ENCODE measurements at regions not wholly inside any gene's neighbourhood (a gene's known extent, or its start where the extent isn't known, plus 50 kb on each side); places are given as distances from the start of the nearest gene placed in this dataset.

DNA sequence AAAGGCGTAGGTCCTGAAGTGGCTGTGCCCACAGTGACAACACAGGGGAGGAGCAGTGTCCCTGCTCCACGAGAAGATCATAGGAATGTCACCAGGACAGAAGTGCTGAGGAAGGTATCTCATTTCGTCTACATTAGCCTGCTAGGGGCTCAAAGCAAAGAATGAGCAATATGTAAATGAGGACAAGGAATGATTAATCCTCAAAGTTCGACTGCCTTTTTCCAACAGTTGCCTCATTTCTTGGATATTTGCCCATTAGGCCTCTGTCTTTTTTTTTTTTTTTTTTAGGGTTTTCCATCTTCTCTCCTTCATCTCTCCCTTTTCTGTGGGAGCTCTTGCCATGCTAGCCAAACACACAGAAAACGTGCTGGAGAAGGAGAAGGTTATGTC lies 105.2 kb upstream of the ARHGAP28 start:
- Histone ChIP-seq H3K27me3 (ENCODE audit: control insufficient read depth, insufficient read depth, low read length) (no peaks in the 10 kb centered on the region), H3K4me3 (ENCODE audit: low read length) (no peak overlapping the region), H3K9me3 (ENCODE audit: control insufficient read depth, low read depth, low read length) (no peaks in the 10 kb centered on the region), H3K36me3 (ENCODE audit: control insufficient read depth, insufficient read depth, low read length) (no peaks in the 10 kb centered on the region), H3K27ac (ENCODE audit: low read length) (no peak overlapping the region), H3K4me1 (ENCODE audit: control insufficient read depth, insufficient read depth, low read length) (no peaks in the 10 kb centered on the region)
- peak in 1 of 2 donors; percentile 5 for DNase-seq
- 60% methylated on average over 2 of the region's 5 CpGs for WGBS (ENCODE audit: insufficient coverage, low lambda C conversion rate)

DNA sequence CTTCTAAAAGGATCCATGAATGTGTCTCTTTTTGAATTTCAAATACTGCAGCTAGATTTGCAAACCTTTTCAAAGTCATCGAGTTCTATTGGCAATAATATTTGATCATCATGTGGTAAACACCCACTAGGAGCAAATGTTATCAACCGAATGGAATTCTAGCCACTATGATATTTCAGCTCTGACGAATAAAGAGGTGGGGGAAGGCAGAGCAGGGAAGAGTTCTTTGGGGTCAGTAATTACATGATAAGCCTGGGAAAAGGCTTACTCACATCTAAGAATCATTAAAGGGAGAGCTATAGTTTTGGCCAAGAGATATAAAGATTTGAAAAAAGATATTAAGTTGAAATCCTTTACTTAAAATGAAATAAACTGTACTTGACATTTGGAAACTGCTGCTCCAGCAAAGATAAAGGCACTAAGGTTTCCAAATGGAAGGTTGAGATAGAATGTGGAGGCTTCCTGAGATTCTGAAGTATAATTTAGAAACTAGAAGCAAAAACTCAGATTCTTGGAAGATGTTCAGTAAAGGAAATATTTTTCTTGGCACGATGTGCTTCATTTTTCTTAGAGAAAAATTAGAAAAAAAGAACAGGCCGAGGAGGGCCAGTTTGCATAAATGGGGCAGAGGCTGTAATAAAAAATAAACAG lies 104.7 kb upstream of the ARHGAP28 start:
- Histone ChIP-seq H3K9me3 (ENCODE audit: control insufficient read depth, low read depth, low read length) (no peaks in the 10 kb centered on the region), H3K4me1 (ENCODE audit: control insufficient read depth, insufficient read depth, low read length) (no peaks in the 10 kb centered on the region), H3K4me3 (ENCODE audit: low read length) (no peak overlapping the region), H3K27me3 (ENCODE audit: control insufficient read depth, insufficient read depth, low read length) (no peaks in the 10 kb centered on the region), H3K36me3 (ENCODE audit: control insufficient read depth, insufficient read depth, low read length) (no peaks in the 10 kb centered on the region), H3K27ac (ENCODE audit: low read length) (no peak overlapping the region)
- DNase-seq, result no peak
- WGBS (ENCODE audit: insufficient coverage, low lambda C conversion rate), result 60% methylated on average over 5 of the region's 5 CpGs

GRCh38 chr18:6625481-6625880 lies 104.0 kb upstream of the ARHGAP28 start:
- Histone ChIP-seq H3K4me3 (ENCODE audit: low read length) (no peak overlapping the region), H3K27ac (ENCODE audit: low read length) (no peak overlapping the region), H3K9me3 (ENCODE audit: control insufficient read depth, low read depth, low read length) (no peaks in the 10 kb centered on the region), H3K36me3 (ENCODE audit: control insufficient read depth, insufficient read depth, low read length) (no peaks in the 10 kb centered on the region), H3K4me1 (ENCODE audit: control insufficient read depth, insufficient read depth, low read length) (no peaks in the 10 kb centered on the region), H3K27me3 (ENCODE audit: control insufficient read depth, insufficient read depth, low read length) (no peaks in the 10 kb centered on the region)
- WGBS (ENCODE audit: insufficient coverage, low lambda C conversion rate), result 100% methylated on average over 1 of the region's 3 CpGs
- DNase-seq, result no peak

DNA sequence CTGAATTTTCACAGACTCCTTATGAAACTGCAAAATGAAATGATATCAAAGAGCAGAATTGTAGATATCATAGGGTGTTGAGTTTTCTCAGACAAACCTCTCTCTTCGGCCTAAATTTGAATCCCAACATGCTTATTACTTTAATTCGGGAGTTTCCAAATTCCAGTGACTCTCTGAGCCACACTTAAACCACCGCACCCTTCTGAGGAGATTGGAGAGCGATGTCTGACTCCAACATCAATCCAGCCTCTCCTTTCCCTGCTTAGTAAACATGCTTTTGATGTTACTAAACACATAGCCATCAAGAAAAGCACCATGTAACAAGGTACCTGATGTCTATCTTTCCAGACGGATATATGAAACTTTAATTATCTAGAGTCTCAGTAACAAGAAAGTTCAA lies 103.1 kb upstream of the ARHGAP28 start:
- Histone ChIP-seq H3K27ac (ENCODE audit: low read length) (no peak overlapping the region), H3K4me1 (ENCODE audit: control insufficient read depth, insufficient read depth, low read length) (no peaks in the 10 kb centered on the region), H3K4me3 (ENCODE audit: low read length) (no peak overlapping the region), H3K27me3 (ENCODE audit: control insufficient read depth, insufficient read depth, low read length) (no peaks in the 10 kb centered on the region), H3K9me3 (ENCODE audit: control insufficient read depth, low read depth, low read length) (no peaks in the 10 kb centered on the region), H3K36me3 (ENCODE audit: control insufficient read depth, insufficient read depth, low read length) (no peaks in the 10 kb centered on the region)
- DNase-seq, result no peak
- WGBS (ENCODE audit: insufficient coverage, low lambda C conversion rate), result 100% methylated on average over 1 of the region's 5 CpGs

GRCh38 chr18:6627645-6628044 lies 101.9 kb upstream of the ARHGAP28 start:
- Histone ChIP-seq H3K36me3 (ENCODE audit: control insufficient read depth, insufficient read depth, low read length) (no peaks in the 10 kb centered on the region), H3K27ac (ENCODE audit: low read length) (no peak overlapping the region), H3K4me1 (ENCODE audit: control insufficient read depth, insufficient read depth, low read length) (no peaks in the 10 kb centered on the region), H3K27me3 (ENCODE audit: control insufficient read depth, insufficient read depth, low read length) (no peaks in the 10 kb centered on the region), H3K4me3 (ENCODE audit: low read length) (no peak overlapping the region), H3K9me3 (ENCODE audit: control insufficient read depth, low read depth, low read length) (no peaks in the 10 kb centered on the region)
- no peak for DNase-seq
- no CpG with 5 or more reads among the region's 4 CpGs for WGBS (ENCODE audit: insufficient coverage, low lambda C conversion rate)

DNA sequence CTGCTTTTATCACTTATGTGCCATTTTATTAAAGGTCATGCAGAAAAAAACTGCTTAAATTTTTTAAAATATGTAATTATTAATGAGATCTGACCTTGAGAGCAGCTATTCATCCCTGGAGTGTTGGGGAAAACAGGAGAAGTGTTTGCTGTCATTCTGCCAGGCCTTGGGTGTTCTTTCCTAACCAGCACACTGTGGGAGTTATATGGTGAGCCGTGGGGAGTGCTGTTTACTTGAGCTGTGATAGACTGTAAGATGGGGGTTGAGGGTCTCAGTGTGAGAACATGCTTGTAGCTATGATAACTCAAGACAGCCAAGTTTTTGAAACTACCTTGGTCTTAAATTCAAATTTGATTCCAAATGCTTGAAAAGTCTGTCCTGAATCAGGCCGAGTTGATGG lies 101.3 kb upstream of the ARHGAP28 start:
- Histone ChIP-seq H3K9me3 (ENCODE audit: control insufficient read depth, low read depth, low read length) (no peaks in the 10 kb centered on the region), H3K27me3 (ENCODE audit: control insufficient read depth, insufficient read depth, low read length) (no peaks in the 10 kb centered on the region), H3K4me1 (ENCODE audit: control insufficient read depth, insufficient read depth, low read length) (no peaks in the 10 kb centered on the region), H3K36me3 (ENCODE audit: control insufficient read depth, insufficient read depth, low read length) (no peaks in the 10 kb centered on the region), H3K27ac (ENCODE audit: low read length) (no peak overlapping the region), H3K4me3 (ENCODE audit: low read length) (no peak overlapping the region)
- no peak for DNase-seq
- WGBS (ENCODE audit: insufficient coverage, low lambda C conversion rate), result 89% methylated on average over 1 of the region's 2 CpGs

DNA sequence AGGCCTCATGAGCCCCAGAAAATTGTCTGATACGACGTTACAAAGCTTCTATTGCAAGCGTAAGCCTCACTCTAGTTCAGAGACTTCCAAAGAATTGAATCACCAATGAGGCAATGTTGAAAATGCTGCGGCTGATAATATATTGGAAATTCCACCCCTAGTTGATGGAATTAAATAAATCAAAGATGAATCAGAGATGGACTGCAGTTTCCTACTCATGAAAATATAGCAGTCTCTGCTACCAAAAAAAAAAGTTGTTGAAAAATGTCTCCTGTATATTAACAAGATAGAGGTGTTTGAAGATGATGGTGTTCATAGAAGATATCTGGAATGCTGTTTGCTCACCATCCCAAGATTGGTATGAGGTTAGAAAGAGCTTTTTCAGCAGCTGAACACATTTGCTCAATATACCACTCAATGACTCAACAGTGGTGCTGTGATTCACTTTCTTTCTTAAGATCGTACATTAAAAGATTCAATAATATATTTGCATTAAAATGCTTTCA lies 99.8 kb upstream of the ARHGAP28 start:
- 83% methylated on average over 1 of the region's 5 CpGs for whole genome bisulfite sequencing (ENCODE audit: insufficient coverage, low lambda C conversion rate)
- Histone ChIP-seq H3K27me3 (ENCODE audit: control insufficient read depth, insufficient read depth, low read length) (no peaks in the 10 kb centered on the region), H3K4me3 (ENCODE audit: low read length) (no peak overlapping the region), H3K36me3 (ENCODE audit: control insufficient read depth, insufficient read depth, low read length) (no peaks in the 10 kb centered on the region), H3K27ac (ENCODE audit: low read length) (no peak overlapping the region), H3K4me1 (ENCODE audit: control insufficient read depth, insufficient read depth, low read length) (no peaks in the 10 kb centered on the region), H3K9me3 (ENCODE audit: control insufficient read depth, low read depth, low read length) (no peaks in the 10 kb centered on the region)
- DNase-seq, result no peak

DNA sequence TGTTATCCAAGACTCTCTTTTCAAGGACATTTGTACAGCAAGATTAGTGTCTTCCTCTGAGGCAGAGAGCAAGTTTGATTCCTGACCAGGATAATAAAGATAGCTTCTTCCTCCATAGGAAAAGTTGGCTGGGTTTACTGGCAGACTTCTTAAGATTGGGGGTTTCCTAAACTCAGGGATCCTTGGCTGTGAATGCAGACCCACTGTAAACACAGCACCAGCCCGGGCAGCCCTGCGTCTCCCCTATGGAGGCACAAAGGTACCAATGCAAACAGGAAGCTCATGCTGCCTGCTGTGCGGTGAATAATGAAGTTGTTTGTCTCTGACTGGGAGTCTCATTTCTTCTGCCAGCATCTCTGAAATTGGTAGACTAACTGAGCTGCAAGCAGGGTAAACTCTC lies 96.2 kb upstream of the ARHGAP28 start:
- Histone ChIP-seq H3K9me3 (ENCODE audit: control insufficient read depth, low read depth, low read length) (no peaks in the 10 kb centered on the region), H3K27ac (ENCODE audit: low read length) (no peak overlapping the region), H3K4me1 (ENCODE audit: control insufficient read depth, insufficient read depth, low read length) (no peaks in the 10 kb centered on the region), H3K36me3 (ENCODE audit: control insufficient read depth, insufficient read depth, low read length) (no peaks in the 10 kb centered on the region), H3K27me3 (ENCODE audit: control insufficient read depth, insufficient read depth, low read length) (no peaks in the 10 kb centered on the region), H3K4me3 (ENCODE audit: low read length) (no peak overlapping the region)
- no peak for DNase-seq
- WGBS (ENCODE audit: insufficient coverage, low lambda C conversion rate), result no CpG with 5 or more reads among the region's 3 CpGs

DNA sequence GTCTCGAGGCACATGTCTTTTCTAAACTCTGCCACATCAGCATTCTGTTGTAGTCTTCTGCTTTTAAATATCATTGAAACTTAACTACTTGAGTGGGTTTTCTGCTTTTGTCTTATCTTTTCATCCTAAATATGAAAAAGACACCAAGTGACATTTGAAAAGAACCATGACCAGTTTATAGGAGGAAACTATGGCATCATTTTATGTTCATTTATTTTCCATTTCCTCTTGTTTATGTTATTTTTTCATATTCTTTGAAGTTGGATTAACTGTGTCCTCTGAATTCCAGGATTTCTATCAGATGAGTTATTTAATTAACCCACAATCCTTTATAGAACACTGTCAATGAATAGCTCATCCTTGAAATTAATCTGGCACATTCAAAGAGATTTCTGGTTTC lies 93.4 kb upstream of the ARHGAP28 start:
- H3K4me3 ChIP-seq (ENCODE audit: low read length), result no peak overlapping the region
- H3K27ac ChIP-seq (ENCODE audit: low read length), result no peak overlapping the region

GRCh38 chr18:6638447-6638846 lies 91.1 kb upstream of the ARHGAP28 start:
- Histone ChIP-seq H3K4me1 (ENCODE audit: control insufficient read depth, insufficient read depth, low read length) (no peaks in the 10 kb centered on the region), H3K27ac (ENCODE audit: low read length) (no peak overlapping the region), H3K36me3 (ENCODE audit: control insufficient read depth, insufficient read depth, low read length) (no peaks in the 10 kb centered on the region), H3K9me3 (ENCODE audit: control insufficient read depth, low read depth, low read length) (no peaks in the 10 kb centered on the region), H3K27me3 (ENCODE audit: control insufficient read depth, insufficient read depth, low read length) (no peaks in the 10 kb centered on the region), H3K4me3 (ENCODE audit: low read length) (no peak overlapping the region)
- DNase-seq, result no peak
- WGBS (ENCODE audit: insufficient coverage, low lambda C conversion rate), result 83% methylated on average over 2 of the region's 5 CpGs

More for the DNA sequence above, 93.4 kb upstream of the ARHGAP28 start:
- DNase-seq, result no peak
- Histone ChIP-seq H3K9me3 (ENCODE audit: control insufficient read depth, low read depth, low read length) (no peaks in the 10 kb centered on the region), H3K27me3 (ENCODE audit: control insufficient read depth, insufficient read depth, low read length) (no peaks in the 10 kb centered on the region), H3K36me3 (ENCODE audit: control insufficient read depth, insufficient read depth, low read length) (no peaks in the 10 kb centered on the region), H3K4me1 (ENCODE audit: control insufficient read depth, insufficient read depth, low read length) (no peaks in the 10 kb centered on the region)
- 80% methylated on average over 1 of the region's 1 CpG for WGBS (ENCODE audit: insufficient coverage, low lambda C conversion rate)

DNA sequence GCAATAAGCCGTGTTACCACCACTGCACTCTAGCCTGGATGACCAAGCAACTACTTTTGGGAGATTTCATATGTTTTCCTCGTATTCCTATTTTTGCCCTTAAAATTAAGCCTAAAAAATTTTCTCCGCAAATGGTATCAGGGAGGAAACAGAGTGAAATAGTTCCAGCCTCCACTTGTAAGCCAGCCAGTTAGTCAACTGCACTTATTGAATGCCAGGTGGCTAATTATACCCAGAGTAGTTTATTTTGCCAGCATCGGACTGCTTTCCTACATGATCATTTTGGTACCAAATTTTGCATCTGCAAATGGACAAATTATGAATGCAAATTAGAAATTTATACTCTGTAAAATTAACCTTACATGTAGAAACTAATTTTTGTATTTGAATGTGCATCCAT lies 90.2 kb upstream of the ARHGAP28 start:
- DNase-seq, result no peak
- no peak overlapping the region for H3K27ac ChIP-seq (ENCODE audit: low read length)
- H3K27me3 ChIP-seq (ENCODE audit: control insufficient read depth, insufficient read depth, low read length), result no peaks in the 10 kb centered on the region
- H3K4me3 ChIP-seq (ENCODE audit: low read length), result no peak overlapping the region
- H3K36me3 ChIP-seq (ENCODE audit: control insufficient read depth, insufficient read depth, low read length), result no peaks in the 10 kb centered on the region
- H3K9me3 ChIP-seq (ENCODE audit: control insufficient read depth, low read depth, low read length), result no peaks in the 10 kb centered on the region
- no peaks in the 10 kb centered on the region for H3K4me1 ChIP-seq (ENCODE audit: control insufficient read depth, insufficient read depth, low read length)
- WGBS (ENCODE audit: insufficient coverage, low lambda C conversion rate), result no CpG with 5 or more reads among the region's 4 CpGs

Measured in large intestine (tissue), 3 donors.